GM18517 (cell line): ENCODE measurements at regions not wholly inside any gene's neighbourhood (a gene's known extent, or its start where the extent isn't known, plus 50 kb on each side); places are given as distances from the start of the nearest gene placed in this dataset.
"Not testable (repeated sequence)": the region's sequence is repeated elsewhere in the genome, so short reads cannot be mapped to it uniquely, and the experiment has no call there.

Experiments used
- ATAC-seq: cut with Tn5 transposase; IDR thresholded peaks from one replicate; pipeline ENCODE4 v1.9.1; 2021; ENCODE audit warnings: mild to moderate bottlenecking, moderate library complexity; ENCODE audit not compliant: unreplicated experiment

- ATAC-seq = no peak
Observed at GRCh38 chr2:139439100-139439499, 658.9 kb upstream of the NXPH2 start.

GRCh38 chr2:139438478-139438877, 658.3 kb upstream of the NXPH2 start:
- no peak for ATAC-seq

- no peak for ATAC-seq
Observed at GRCh38 chr2:139427164-139427563, 647.0 kb upstream of the NXPH2 start.

GRCh38 chr2:139424101-139424500, 643.9 kb upstream of the NXPH2 start:
- no peak for ATAC-seq

GRCh38 chr2:139411236-139411635, 631.0 kb upstream of the NXPH2 start:
- ATAC-seq = no peak

- not testable (repeated sequence) for ATAC-seq
Observed at GRCh38 chr2:139410833-139411174, 630.6 kb upstream of the NXPH2 start.

- ATAC-seq = not testable (repeated sequence)
Observed at GRCh38 chr2:139410147-139410832, 630.1 kb upstream of the NXPH2 start.

- no peak for ATAC-seq
Observed at GRCh38 chr2:139409212-139409611, 629.0 kb upstream of the NXPH2 start.

GRCh38 chr2:139403948-139404347, 623.8 kb upstream of the NXPH2 start:
- no peak for ATAC-seq

- no peak for ATAC-seq
Observed at GRCh38 chr2:139394801-139395200, 614.6 kb upstream of the NXPH2 start.

GRCh38 chr2:139389391-139389790, 609.2 kb upstream of the NXPH2 start:
- ATAC-seq = no peak

- ATAC-seq = no peak
Observed at GRCh38 chr2:139386401-139386800, 606.2 kb upstream of the NXPH2 start.

GRCh38 chr2:139383532-139383931, 603.3 kb upstream of the NXPH2 start:
- no peak for ATAC-seq

GRCh38 chr2:139380051-139380450, 599.9 kb upstream of the NXPH2 start:
- no peak for ATAC-seq

GRCh38 chr2:139378373-139378772, 598.2 kb upstream of the NXPH2 start:
- ATAC-seq = no peak

GRCh38 chr2:139374296-139374850, 594.2 kb upstream of the NXPH2 start:
- no peak for ATAC-seq

- no peak for ATAC-seq
Observed at GRCh38 chr2:139369423-139370409, 589.5 kb upstream of the NXPH2 start.

GRCh38 chr2:139367416-139367815, 587.2 kb upstream of the NXPH2 start:
- no peak for ATAC-seq

- no peak for ATAC-seq
Observed at GRCh38 chr2:139366681-139367080, 586.5 kb upstream of the NXPH2 start.

GRCh38 chr2:139365189-139365588, 585.0 kb upstream of the NXPH2 start:
- no peak for ATAC-seq

GRCh38 chr2:139360654-139361053, 580.5 kb upstream of the NXPH2 start:
- ATAC-seq = no peak

GRCh38 chr2:139359818-139360217, 579.6 kb upstream of the NXPH2 start:
- no peak for ATAC-seq
